GM21737 (cell line): ENCODE measurements at regions not wholly inside any gene's neighbourhood (a gene's known extent, or its start where the extent isn't known, plus 50 kb on each side); places are given as distances from the start of the nearest gene placed in this dataset.

Experiments used
- ATAC-seq: cut with Tn5 transposase; IDR thresholded peaks from one replicate; pipeline ENCODE4 v1.9.1; 2021; ENCODE audit warnings: mild to moderate bottlenecking, moderate library complexity; ENCODE audit not compliant: unreplicated experiment

- ATAC-seq, result no peak
Observed at GRCh38 chr15:97072545-97072944, 742.0 kb downstream of the NR2F2 start.

GRCh38 chr15:97076011-97076410 lies 745.5 kb downstream of the NR2F2 start:
- no peak for ATAC-seq

- no peak for ATAC-seq
Observed at GRCh38 chr15:97077975-97078374, 747.5 kb downstream of the NR2F2 start.

GRCh38 chr15:97078591-97078990 lies 748.1 kb downstream of the NR2F2 start:
- no peak for ATAC-seq

- no peak for ATAC-seq
Observed at GRCh38 chr15:97081666-97082226, 751.2 kb downstream of the NR2F2 start.

- no peak for ATAC-seq
Observed at GRCh38 chr15:97082830-97083229, 752.3 kb downstream of the NR2F2 start.

- ATAC-seq, result no peak
Observed at GRCh38 chr15:97084650-97085049, 754.1 kb downstream of the NR2F2 start.

GRCh38 chr15:97085731-97086130 lies 755.2 kb downstream of the NR2F2 start:
- ATAC-seq, result no peak

- ATAC-seq, result no peak
Observed at GRCh38 chr15:97087006-97087741, 756.7 kb downstream of the NR2F2 start.

- no peak for ATAC-seq
Observed at GRCh38 chr15:97091093-97091492, 760.6 kb downstream of the NR2F2 start.

GRCh38 chr15:97092656-97093055 lies 762.2 kb downstream of the NR2F2 start:
- ATAC-seq, result no peak

- ATAC-seq, result no peak
Observed at GRCh38 chr15:97096303-97096835, 765.9 kb downstream of the NR2F2 start.

GRCh38 chr15:97099040-97099439 lies 768.5 kb downstream of the NR2F2 start:
- ATAC-seq, result no peak

- no peak for ATAC-seq
Observed at GRCh38 chr15:97101572-97101971, 771.1 kb downstream of the NR2F2 start.

GRCh38 chr15:97114900-97115760 lies 784.6 kb downstream of the NR2F2 start:
- no peak for ATAC-seq

GRCh38 chr15:97115761-97116070 lies 785.2 kb downstream of the NR2F2 start:
- ATAC-seq, result no peak

GRCh38 chr15:97124790-97125189 lies 794.3 kb downstream of the NR2F2 start:
- no peak for ATAC-seq

GRCh38 chr15:97126553-97127233 lies 796.2 kb downstream of the NR2F2 start:
- ATAC-seq, result no peak

GRCh38 chr15:97129674-97130073 lies 799.2 kb downstream of the NR2F2 start:
- no peak for ATAC-seq

- no peak for ATAC-seq
Observed at GRCh38 chr15:97140216-97140615, 809.7 kb downstream of the NR2F2 start.

- ATAC-seq, result no peak
Observed at GRCh38 chr15:97141360-97141759, 810.9 kb downstream of the NR2F2 start.
